GM11168 (cell line): ENCODE measurements at regions not wholly inside any gene's neighbourhood (a gene's known extent, or its start where the extent isn't known, plus 50 kb on each side); places are given as distances from the start of the nearest gene placed in this dataset.

Experiments
- in situ Hi-C: fragments of 300-500 bp; cut with MboI; formaldehyde crosslinking; loops from one replicate; pipeline ENCODE4 v1.12.0; 2022; ENCODE audit warnings: low sequenced_read_pairs; ENCODE audit not compliant: unreplicated experiment

- in situ Hi-C loops: no loop called here
These were observed 191.8 kb upstream of the NTM start for GRCh38 chr11:131178596-131178995.

DNA sequence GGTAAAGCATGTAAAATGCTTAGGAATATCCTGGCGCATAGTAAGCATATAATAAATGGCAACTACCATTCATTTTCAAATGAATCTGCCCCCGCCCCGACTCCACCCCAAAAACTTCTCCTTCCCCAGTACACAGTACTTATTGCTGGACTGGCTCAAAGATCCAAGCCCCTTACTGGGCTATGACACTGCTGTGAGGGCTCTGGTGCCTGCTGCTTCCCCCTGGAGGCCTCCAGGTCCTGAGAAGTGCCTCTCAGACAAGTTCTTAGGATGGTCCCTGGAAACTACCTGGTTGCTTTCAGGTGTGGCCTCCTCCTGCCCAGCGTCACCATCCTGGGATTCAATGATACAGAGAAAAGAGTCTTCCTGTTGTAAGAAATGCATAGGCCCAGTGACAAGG, 190.6 kb upstream of the NTM start:
- in situ Hi-C loops: loop anchor here (5.0 kb wide), 1 partner anchor 52 kb away; no protein-coding TSS in a partner anchor

GRCh38 chr11:131185915-131186314, 184.5 kb upstream of the NTM start:
- in situ Hi-C loops: no loop called here

DNA sequence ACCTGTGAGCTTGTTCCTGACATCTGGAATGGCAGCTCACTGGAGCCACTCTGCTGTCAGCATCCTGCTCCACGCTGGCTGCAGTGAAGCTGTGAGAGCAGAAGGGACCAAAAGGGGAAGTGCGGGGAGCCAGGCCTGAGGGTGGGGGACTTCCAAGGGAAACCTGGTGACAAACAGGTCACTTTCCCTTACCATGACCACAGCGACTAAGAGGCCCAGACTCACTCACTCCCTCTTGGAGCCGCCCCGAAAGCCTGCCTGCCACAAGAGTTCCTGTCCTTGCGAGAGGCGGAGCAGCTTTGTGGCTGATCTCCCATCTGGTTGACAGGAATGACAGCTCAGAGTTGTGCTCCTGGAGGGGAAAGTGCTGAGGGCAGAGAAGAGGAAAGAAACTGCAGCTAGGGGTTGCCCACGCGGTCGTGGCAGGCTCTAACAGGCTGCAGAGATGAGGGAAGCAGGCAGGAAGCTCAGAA, 183.8 kb upstream of the NTM start:
- in situ Hi-C loops: no loop called here

GRCh38 chr11:131190446-131190845, 180.0 kb upstream of the NTM start:
- in situ Hi-C loops: no loop called here

GRCh38 chr11:131191606-131192005, 178.8 kb upstream of the NTM start:
- in situ Hi-C loops: no loop called here

- in situ Hi-C loops: no loop called here
These were observed 177.8 kb upstream of the NTM start for GRCh38 chr11:131192628-131193027.

- in situ Hi-C loops: no loop called here
These were observed 177.3 kb upstream of the NTM start for GRCh38 chr11:131193031-131193501.

- in situ Hi-C loops: no loop called here
These were observed 175.7 kb upstream of the NTM start for GRCh38 chr11:131194726-131195125.

GRCh38 chr11:131195661-131196517, 174.5 kb upstream of the NTM start:
- in situ Hi-C loops: no loop called here

DNA sequence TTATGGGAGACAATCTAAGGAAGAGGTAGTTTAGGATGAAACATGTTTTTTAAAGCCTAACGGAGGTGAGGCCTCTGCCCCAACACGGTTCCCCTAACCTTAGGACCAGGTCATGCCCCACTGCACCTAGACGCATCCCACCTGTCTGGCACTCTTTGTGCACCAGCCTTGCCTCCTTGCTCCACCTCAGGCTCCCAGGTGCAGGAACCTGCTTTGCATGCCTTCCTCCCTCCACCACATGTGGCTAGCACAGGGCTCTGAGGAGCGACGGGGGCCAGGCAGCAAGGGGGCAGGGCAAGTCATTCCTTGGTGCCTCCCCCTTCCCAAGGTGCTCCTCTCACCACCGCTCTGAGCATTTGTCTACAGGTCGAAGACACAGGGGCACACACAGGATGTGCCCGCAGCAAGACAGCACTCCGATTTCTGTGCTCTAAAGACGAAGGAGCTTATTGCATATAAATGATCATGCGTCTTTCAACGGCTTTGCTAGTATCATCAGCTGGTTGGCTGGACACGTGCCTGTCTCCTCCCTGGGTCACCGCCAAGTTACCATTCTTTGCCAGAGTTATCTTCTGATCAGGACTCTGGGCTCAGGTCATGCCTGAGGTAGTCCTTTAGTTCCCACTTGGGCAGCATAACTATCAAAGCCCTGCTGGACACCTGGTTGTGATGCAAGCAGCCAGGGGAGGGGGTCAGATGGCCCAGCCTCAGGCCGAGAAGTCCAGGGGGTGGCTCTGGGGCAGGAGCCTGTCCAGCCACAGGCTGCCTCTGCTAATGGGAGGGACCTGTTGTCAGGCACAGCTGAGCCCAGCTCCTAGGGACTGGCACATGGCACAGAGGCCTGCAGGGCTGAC, 172.0 kb upstream of the NTM start:
- in situ Hi-C loops: no loop called here

DNA sequence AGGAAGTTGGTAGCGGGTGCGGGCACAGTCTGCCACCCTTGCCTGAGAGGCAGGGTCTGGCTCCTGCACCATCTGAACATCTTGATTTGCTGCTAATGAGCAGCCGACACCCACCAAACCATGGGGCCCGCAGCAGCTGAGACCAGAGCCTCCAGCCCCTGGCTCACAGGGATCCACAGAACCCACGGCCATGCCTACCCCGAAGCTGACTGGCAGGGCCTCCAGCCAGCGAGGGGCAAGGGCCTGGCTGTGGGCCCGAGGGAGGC, 171.5 kb upstream of the NTM start:
- in situ Hi-C loops: no loop called here

DNA sequence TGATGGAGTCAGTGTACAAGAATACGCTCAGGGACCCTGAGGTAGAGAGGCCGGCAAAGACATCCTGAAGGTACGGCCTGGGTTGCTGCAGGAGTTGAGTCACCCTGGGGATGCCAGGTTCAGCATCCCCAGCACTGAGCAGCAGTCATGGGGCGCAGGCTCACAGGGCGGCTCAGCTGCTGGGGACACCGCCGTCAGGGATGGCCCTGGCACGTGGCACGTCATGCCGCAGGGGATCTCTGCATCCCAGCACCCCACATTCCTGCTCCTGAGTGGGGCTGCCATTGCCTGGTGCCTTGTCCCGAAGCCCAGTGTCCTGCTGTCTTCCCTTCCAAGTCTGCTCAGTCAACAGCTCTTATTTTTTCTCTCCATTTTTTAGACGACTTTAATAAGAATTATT, 168.7 kb upstream of the NTM start:
- in situ Hi-C loops: loop anchor here (25.0 kb wide), 1 partner anchor 289 kb away; the partner anchor contains the start of gene SNX19

GRCh38 chr11:131203040-131203439, 167.4 kb upstream of the NTM start:
- in situ Hi-C loops: loop anchor here (25.0 kb wide), 1 partner anchor 291 kb away; the partner anchor contains the start of gene SNX19

DNA sequence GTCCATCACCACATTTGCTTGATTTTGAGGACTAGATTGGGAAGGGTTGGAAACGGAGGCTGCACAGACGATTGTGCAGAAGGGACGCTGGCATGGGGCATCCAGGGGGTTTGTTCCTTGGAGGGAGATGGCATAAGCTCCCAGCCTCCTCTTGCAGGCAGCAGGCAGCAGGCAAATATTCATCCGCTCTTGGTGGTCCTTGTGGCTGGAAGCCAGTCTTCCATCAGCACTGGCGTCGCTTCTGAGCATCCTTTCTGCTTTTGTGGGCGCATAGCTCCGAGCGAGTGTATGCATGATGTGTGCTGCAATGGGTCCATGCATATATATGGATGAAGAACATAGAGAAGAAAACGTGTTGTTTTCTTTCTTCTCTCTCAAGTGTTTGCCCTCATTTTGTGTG, 166.1 kb upstream of the NTM start:
- in situ Hi-C loops: loop anchor here (25.0 kb wide), 1 partner anchor 292 kb away; the partner anchor contains the start of gene SNX19

DNA sequence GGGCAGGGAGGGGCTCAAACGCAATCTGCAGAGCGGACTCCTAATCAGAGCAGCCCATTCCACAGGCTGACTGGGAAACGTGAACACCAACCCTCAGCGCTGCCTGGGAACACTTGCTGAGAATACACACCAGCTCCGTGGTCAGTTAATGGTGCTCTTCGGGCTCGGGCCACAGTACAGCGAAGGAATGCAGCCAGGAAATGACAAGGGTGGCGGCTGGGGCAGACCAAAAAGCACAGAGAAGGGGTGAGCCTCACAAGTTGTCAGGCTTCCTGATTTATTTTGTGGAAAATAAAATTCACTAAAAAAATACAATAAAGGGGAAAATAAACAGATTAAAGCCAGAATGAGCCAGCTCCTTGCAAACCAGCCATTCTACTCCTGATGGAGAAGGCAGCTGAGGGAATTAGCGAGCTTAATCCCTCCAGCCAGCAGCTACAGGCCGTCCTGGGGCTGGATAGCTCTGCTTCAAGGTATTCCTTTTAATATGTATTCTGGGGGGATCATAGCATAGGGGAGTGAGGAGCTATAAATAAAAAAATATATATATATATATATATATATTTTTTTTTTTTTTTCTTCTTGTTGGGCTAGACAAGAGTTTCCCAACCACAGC, 165.5 kb upstream of the NTM start:
- in situ Hi-C loops: loop anchor here (25.0 kb wide), 1 partner anchor 293 kb away; the partner anchor contains the start of gene SNX19

GRCh38 chr11:131206671-131207070, 163.7 kb upstream of the NTM start:
- in situ Hi-C loops: loop anchor here (25.0 kb wide), 1 partner anchor 294 kb away; the partner anchor contains the start of gene SNX19

GRCh38 chr11:131207901-131208300, 162.5 kb upstream of the NTM start:
- in situ Hi-C loops: loop anchor here (25.0 kb wide), 1 partner anchor 296 kb away; the partner anchor contains the start of gene SNX19

- in situ Hi-C loops: loop anchor here (25.0 kb wide), 1 partner anchor 305 kb away; the partner anchor contains the start of gene SNX19
These were observed 152.8 kb upstream of the NTM start for GRCh38 chr11:131217313-131218310.
